RWPE1 (cell line): ENCODE measurements at regions not wholly inside any gene's neighbourhood (a gene's known extent, or its start where the extent isn't known, plus 50 kb on each side); places are given as distances from the start of the nearest gene placed in this dataset.

ENCODE experiments used
- CTCF ChIA-PET: fragments of 350-600 bp; sonication (Branson Sonifier 250); formaldehyde crosslinking; extraction: SDS; loops from one replicate; lab custom pipeline; 2021; lab: Yijun Ruan, JAX
- POLR2A ChIA-PET: fragments of 400-600 bp; formaldehyde crosslinking; extraction: SDS; loops from one replicate; lab custom pipeline; 2020; ENCODE audit warnings: antibody characterized with exemption; ENCODE audit not compliant: low non-redundant PET; lab: Yijun Ruan, JAX
- DNase-seq: peaks from one replicate; pipeline ENCODE4 v3.0.0; 2012; ENCODE audit warnings: low spot score
- H3K27ac ChIP-seq: fragments of 450-650 bp; 2 replicates; pipeline ENCODE4 v1.5.1; 2017
- CTCF ChIP-seq: fragments of 450-650 bp; conservative IDR thresholded peaks from 2 replicates; pipeline ENCODE4 v1.5.1; 2017; ENCODE audit warnings: low read depth, mild to moderate bottlenecking

- no peak for DNase-seq
- H3K27ac ChIP-seq: no peak overlapping the region
- CTCF ChIA-PET: interaction anchor here (0.6 kb wide), 1 partner anchor 483 kb away, joined by 3 read pairs; no protein-coding TSS in a partner anchor
- no peak for TF ChIP-seq CTCF
- POLR2A ChIA-PET: no interaction called here
Observed at GRCh38 chr3:160622263-160623045, 54.5 kb upstream of the ARL14 start.

- H3K27ac ChIP-seq: no peak overlapping the region
- ChIA-PET CTCF (interaction anchor here (0.6 kb wide), 1 partner anchor 302 kb away, joined by 3 read pairs; no protein-coding TSS in a partner anchor), POLR2A (no interaction called here)
- TF ChIP-seq CTCF: no peak
- DNase-seq: no peak
Observed at GRCh38 chr3:160618878-160619277, 53.5 kb upstream of the KPNA4 start.

- ChIA-PET CTCF (no interaction called here), POLR2A (no interaction called here)
- no peak overlapping the region for H3K27ac ChIP-seq
- no peak for TF ChIP-seq CTCF
- no peak for DNase-seq
Observed at GRCh38 chr3:160618363-160618762, 53.0 kb upstream of the KPNA4 start.

GRCh38 chr3:160617636-160618035, 52.3 kb upstream of the KPNA4 start:
- DNase-seq: no peak
- no peak for TF ChIP-seq CTCF
- CTCF ChIA-PET: no interaction called here
- POLR2A ChIA-PET: no interaction called here
- no peak overlapping the region for H3K27ac ChIP-seq

- H3K27ac ChIP-seq: no peak overlapping the region
- ChIA-PET CTCF (interaction anchor here (0.6 kb wide), 1 partner anchor 45 kb away, joined by 4 read pairs; no protein-coding TSS in a partner anchor), POLR2A (no interaction called here)
- no peak for TF ChIP-seq CTCF
- peak; percentile 24 for DNase-seq
Observed at GRCh38 chr3:160616716-160617115, 51.3 kb upstream of the KPNA4 start.

- no peak for TF ChIP-seq CTCF
- POLR2A ChIA-PET: no interaction called here
- DNase-seq: no peak
- no peak overlapping the region for H3K27ac ChIP-seq
- CTCF ChIA-PET: interaction anchor here (0.6 kb wide), 1 partner anchor 45 kb away, joined by 4 read pairs; no protein-coding TSS in a partner anchor
Observed at GRCh38 chr3:160616311-160616710, 50.9 kb upstream of the KPNA4 start.
